MM.1S (cell line): ENCODE measurements at regions not wholly inside any gene's neighbourhood (a gene's known extent, or its start where the extent isn't known, plus 50 kb on each side); places are given as distances from the start of the nearest gene placed in this dataset.

Source experiments
- CTCF ChIP-seq: fragments of 300-600 bp; sonication (generic); IDR thresholded peaks from 2 replicates; pipeline ENCODE4 v1.5.1; 2016; ENCODE audit warnings: antibody characterized with exemption, low read length, mixed read lengths
- EZH2phosphoT487 ChIP-seq: fragments of 300-600 bp; sonication (generic); IDR thresholded peaks from 2 replicates; pipeline ENCODE4 v1.6.1; 2018; ENCODE audit warnings: antibody characterized with exemption, low read length

- TF ChIP-seq CTCF (no peak), EZH2phosphoT487 (no peak)
Observed at GRCh38 chr21:15132781-15133180, 68.0 kb upstream of the NRIP1 start.
